ENCODE measurements at regions not wholly inside any gene's neighbourhood (a gene's known extent, or its start where the extent isn't known, plus 50 kb on each side); places are given as distances from the start of the nearest gene placed in this dataset.

GRCh38 chrX:46251755-46252154 lies 293.5 kb downstream of the ZNF674 start:
- Histone ChIP-seq H3K9me3 (ENCODE audit: low read length) (no peaks in the 10 kb centered on the region), H2AFZ (ENCODE audit: low read length) (no peak overlapping the region), H3K4me1 (ENCODE audit: insufficient read depth, low read length, severe bottlenecking) (no peaks in the 10 kb centered on the region), H4K20me1 (ENCODE audit: insufficient read depth, low read length) (no peaks in the 10 kb centered on the region), H3K9ac (ENCODE audit: low read length) (no peak overlapping the region), H3K36me3 (ENCODE audit: insufficient read depth, low read length) (no peaks in the 10 kb centered on the region), H3K27me3 (ENCODE audit: insufficient read depth, low read length) (no peaks in the 10 kb centered on the region), H3K4me3 (ENCODE audit: low read depth, low read length, poor library complexity, severe bottlenecking) (no peak overlapping the region), H3F3A (ENCODE audit: insufficient read depth, low read length) (no peaks in the 10 kb centered on the region), H3K79me2 (ENCODE audit: insufficient read depth, low read length) (no peaks in the 10 kb centered on the region), H3K4me2 (ENCODE audit: low read length) (no peak overlapping the region), H3K9me2 (ENCODE audit: low read depth, low read length) (no peaks in the 10 kb centered on the region), H3K27ac (ENCODE audit: low read depth, low read length, poor library complexity, severe bottlenecking) (no peak overlapping the region)
- no peak for TF ChIP-seq CTCF (IDR thresholded peaks at IDR 0.05; ENCODE audit: low read length)
- no peak for TF ChIP-seq EZH2 (IDR thresholded peaks at IDR 0.05; ENCODE audit: borderline replicate concordance, low read length)

GRCh38 chrX:46250151-46250550 lies 295.1 kb downstream of the ZNF674 start:
- Histone ChIP-seq H3K4me1 (ENCODE audit: insufficient read depth, low read length, severe bottlenecking) (no peaks in the 10 kb centered on the region), H4K20me1 (ENCODE audit: insufficient read depth, low read length) (no peaks in the 10 kb centered on the region), H3K27me3 (ENCODE audit: insufficient read depth, low read length) (no peaks in the 10 kb centered on the region), H3K4me2 (ENCODE audit: low read length) (no peak overlapping the region), H3K36me3 (ENCODE audit: insufficient read depth, low read length) (no peaks in the 10 kb centered on the region), H3K9me2 (ENCODE audit: low read depth, low read length) (no peaks in the 10 kb centered on the region), H3F3A (ENCODE audit: insufficient read depth, low read length) (no peaks in the 10 kb centered on the region), H3K9ac (ENCODE audit: low read length) (no peak overlapping the region), H2AFZ (ENCODE audit: low read length) (no peak overlapping the region), H3K9me3 (ENCODE audit: low read length) (no peaks in the 10 kb centered on the region), H3K27ac (ENCODE audit: low read depth, low read length, poor library complexity, severe bottlenecking) (no peak overlapping the region), H3K4me3 (ENCODE audit: low read depth, low read length, poor library complexity, severe bottlenecking) (no peak overlapping the region), H3K79me2 (ENCODE audit: insufficient read depth, low read length) (no peaks in the 10 kb centered on the region)
- TF ChIP-seq EZH2 (IDR thresholded peaks at IDR 0.05; ENCODE audit: borderline replicate concordance, low read length) (no peak), CTCF (IDR thresholded peaks at IDR 0.05; ENCODE audit: low read length) (no peak)

- H3K36me3 ChIP-seq (ENCODE audit: insufficient read depth, low read length) = no peaks in the 10 kb centered on the region
- no peak overlapping the region for H3K27ac ChIP-seq (ENCODE audit: low read depth, low read length, poor library complexity, severe bottlenecking)
- H3F3A ChIP-seq (ENCODE audit: insufficient read depth, low read length) = no peaks in the 10 kb centered on the region
- H2AFZ ChIP-seq (ENCODE audit: low read length) = no peak overlapping the region
- no peaks in the 10 kb centered on the region for H3K9me3 ChIP-seq (ENCODE audit: low read length)
- no peaks in the 10 kb centered on the region for H4K20me1 ChIP-seq (ENCODE audit: insufficient read depth, low read length)
- TF ChIP-seq EZH2 (IDR thresholded peaks at IDR 0.05; ENCODE audit: borderline replicate concordance, low read length) (no peak), CTCF (IDR thresholded peaks at IDR 0.05; ENCODE audit: low read length) (no peak)
- H3K4me1 ChIP-seq (ENCODE audit: insufficient read depth, low read length, severe bottlenecking) = no peaks in the 10 kb centered on the region
- H3K9me2 ChIP-seq (ENCODE audit: low read depth, low read length) = no peaks in the 10 kb centered on the region
- no peak overlapping the region for H3K4me2 ChIP-seq (ENCODE audit: low read length)
- H3K4me3 ChIP-seq (ENCODE audit: low read depth, low read length, poor library complexity, severe bottlenecking) = no peak overlapping the region
- no peaks in the 10 kb centered on the region for H3K79me2 ChIP-seq (ENCODE audit: insufficient read depth, low read length)
- no peaks in the 10 kb centered on the region for H3K27me3 ChIP-seq (ENCODE audit: insufficient read depth, low read length)
- no peak overlapping the region for H3K9ac ChIP-seq (ENCODE audit: low read length)
Measured at GRCh38 chrX:46247456-46247855, 297.8 kb downstream of the ZNF674 start.

All from OCI-LY1 (cell line).